Gastrocnemius medialis (tissue), 4 donors: ENCODE measurements at regions not wholly inside any gene's neighbourhood (a gene's known extent, or its start where the extent isn't known, plus 50 kb on each side); places are given as distances from the start of the nearest gene placed in this dataset.

Experiments used
- POLR2A ChIP-seq, 2 donors: fragments of 450-650 bp; IDR thresholded peaks; one replicate each; pipeline ENCODE4 v1.6.1; 2017; ENCODE audit warnings: antibody characterized with exemption in 2 of 2, mild to moderate bottlenecking in 2 of 2, moderate library complexity in 2 of 2
- TF ChIP-seq, protein P1 (sequence below), 5 experiments: fragments of 450-650 bp in 3 of 5; fragments of 200-600 bp in 2 of 5; sonication (generic) in 2 of 5; IDR thresholded peaks in 4 of 5; conservative IDR thresholded peaks in 1 of 5; 1 replicate in 4 of 5; 2 replicates in 1 of 5; pipeline ENCODE4 v1.5.1; 2016 to 2019; ENCODE audit warnings: antibody characterized with exemption in 5 of 5, mild to moderate bottlenecking in 3 of 5, moderate library complexity in 3 of 5

DNA sequence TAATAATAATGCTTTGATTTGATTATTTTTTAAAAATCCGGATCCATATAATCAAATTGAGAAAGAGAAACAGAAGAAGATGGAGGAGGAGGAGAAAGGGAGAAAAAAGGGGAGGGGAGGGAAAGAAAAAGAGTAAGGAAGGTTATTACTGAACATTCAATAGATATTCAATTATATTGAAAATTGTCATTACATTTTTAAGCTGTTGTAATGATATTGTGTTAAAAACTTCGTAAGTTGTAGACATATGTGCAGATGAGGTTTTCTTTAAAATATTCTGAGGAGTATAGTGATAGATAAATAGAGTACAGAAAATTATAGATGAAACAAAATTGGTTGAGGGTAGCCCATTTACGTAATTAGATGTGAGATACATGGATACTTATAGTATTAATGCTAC, 933.0 kb upstream of the PHF14 start:
- TF ChIP-seq POLR2A (IDR thresholded peaks at IDR 0.05): no peak
- TF ChIP-seq, protein P1, sequence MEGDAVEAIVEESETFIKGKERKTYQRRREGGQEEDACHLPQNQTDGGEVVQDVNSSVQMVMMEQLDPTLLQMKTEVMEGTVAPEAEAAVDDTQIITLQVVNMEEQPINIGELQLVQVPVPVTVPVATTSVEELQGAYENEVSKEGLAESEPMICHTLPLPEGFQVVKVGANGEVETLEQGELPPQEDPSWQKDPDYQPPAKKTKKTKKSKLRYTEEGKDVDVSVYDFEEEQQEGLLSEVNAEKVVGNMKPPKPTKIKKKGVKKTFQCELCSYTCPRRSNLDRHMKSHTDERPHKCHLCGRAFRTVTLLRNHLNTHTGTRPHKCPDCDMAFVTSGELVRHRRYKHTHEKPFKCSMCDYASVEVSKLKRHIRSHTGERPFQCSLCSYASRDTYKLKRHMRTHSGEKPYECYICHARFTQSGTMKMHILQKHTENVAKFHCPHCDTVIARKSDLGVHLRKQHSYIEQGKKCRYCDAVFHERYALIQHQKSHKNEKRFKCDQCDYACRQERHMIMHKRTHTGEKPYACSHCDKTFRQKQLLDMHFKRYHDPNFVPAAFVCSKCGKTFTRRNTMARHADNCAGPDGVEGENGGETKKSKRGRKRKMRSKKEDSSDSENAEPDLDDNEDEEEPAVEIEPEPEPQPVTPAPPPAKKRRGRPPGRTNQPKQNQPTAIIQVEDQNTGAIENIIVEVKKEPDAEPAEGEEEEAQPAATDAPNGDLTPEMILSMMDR (IDR thresholded peaks at IDR 0.05 in 4 of 5, conservative IDR thresholded peaks at IDR 0.05 in 1 of 5): no peak
